HEK293 (cell line): ENCODE measurements at regions not wholly inside any gene's neighbourhood (a gene's known extent, or its start where the extent isn't known, plus 50 kb on each side); places are given as distances from the start of the nearest gene placed in this dataset.

Source experiments
- CTCF ChIA-PET: fragments of 350-600 bp; formaldehyde crosslinking; extraction: SDS; loops from one replicate; lab custom pipeline; 2021; ENCODE audit warnings: antibody characterized with exemption; lab: Yijun Ruan, JAX
- POLR2A ChIA-PET: fragments of 300-600 bp; formaldehyde crosslinking; extraction: SDS; loops from one replicate; lab custom pipeline; 2020; ENCODE audit warnings: antibody characterized with exemption, inconsistent platforms; lab: Yijun Ruan, JAX
- H3K27ac ChIP-seq: fragments of 200-500 bp; sonication (Bioruptor generic); 2 replicates; pipeline ENCODE4 v1.5.1; 2014; ENCODE audit warnings: low read depth, low read length, control low read depth, inconsistent platforms; ENCODE audit errors: extremely low read depth
- H3K36me3 ChIP-seq, 2 experiments: fragments of 200-500 bp in 1 of 2; sonication (Bioruptor generic) in 1 of 2; 1 replicate in 1 of 2; 2 replicates in 1 of 2; pipeline ENCODE4 v1.5.1; 2014 to 2017; ENCODE audit warnings: inconsistent platforms in 2 of 2, low read length in 2 of 2; ENCODE audit not compliant: control insufficient read depth in 2 of 2, insufficient read depth in 1 of 2
- H3K4me1 ChIP-seq: fragments of 200-500 bp; sonication (Bioruptor generic); 2 replicates; pipeline ENCODE4 v1.5.1; 2014; ENCODE audit warnings: mild to moderate bottlenecking, low read length, inconsistent platforms; ENCODE audit not compliant: control insufficient read depth, insufficient read depth
- H3K4me3 ChIP-seq: 2 replicates; pipeline ENCODE4 v1.5.1; 2011; ENCODE audit warnings: low read depth, mild to moderate bottlenecking, control low read depth, low read length, moderate library complexity
- H3K9me3 ChIP-seq: fragments of 200-500 bp; sonication (Bioruptor generic); 2 replicates; pipeline ENCODE4 v1.5.1; 2014; ENCODE audit warnings: low read depth, low read length, inconsistent platforms; ENCODE audit not compliant: control insufficient read depth, insufficient read depth
- KLF7 ChIP-seq: fragments of 450-650 bp; formaldehyde crosslinking; IDR thresholded peaks from 2 replicates; pipeline ENCODE4 v1.5.1; 2016; ENCODE audit warnings: missing biosample characterization, missing genetic modification characterization, borderline replicate concordance
- KLF8 ChIP-seq: fragments of 450-650 bp; formaldehyde crosslinking; IDR thresholded peaks from 2 replicates; pipeline ENCODE4 v1.5.1; 2016; ENCODE audit warnings: missing biosample characterization, missing genetic modification characterization
- KLF9 ChIP-seq: fragments of 450-650 bp; formaldehyde crosslinking; IDR thresholded peaks from 2 replicates; pipeline ENCODE4 v1.5.1; 2016; ENCODE audit warnings: missing biosample characterization, missing genetic modification characterization, low read depth
- PRDM1 ChIP-seq: fragments of 450-650 bp; formaldehyde crosslinking; IDR thresholded peaks from 2 replicates; pipeline ENCODE4; 2016; ENCODE audit warnings: missing biosample characterization, missing genetic modification characterization
- PRDM2 ChIP-seq: fragments of 450-650 bp; formaldehyde crosslinking; IDR thresholded peaks from 2 replicates; pipeline ENCODE4 v1.5.1; 2016; ENCODE audit warnings: missing biosample characterization, missing genetic modification characterization, borderline replicate concordance
- SCRT1 ChIP-seq: fragments of 450-650 bp; formaldehyde crosslinking; IDR thresholded peaks from 2 replicates; pipeline ENCODE4 v1.5.1; 2016; ENCODE audit warnings: missing biosample characterization, missing genetic modification characterization, borderline replicate concordance
- SP3 ChIP-seq: fragments of 450-650 bp; formaldehyde crosslinking; IDR thresholded peaks from 2 replicates; pipeline ENCODE4 v1.5.1; 2016; ENCODE audit warnings: missing biosample characterization, missing genetic modification characterization
- TCF7L2 ChIP-seq: IDR thresholded peaks from 2 replicates; pipeline ENCODE4 v1.6.1; 2011; ENCODE audit warnings: low read depth, mild to moderate bottlenecking, inconsistent platforms, low read length, moderate library complexity, borderline replicate concordance
- ZBTB48 ChIP-seq: fragments of 450-650 bp; formaldehyde crosslinking; IDR thresholded peaks from 2 replicates; pipeline ENCODE4 v1.5.1; 2016; ENCODE audit warnings: missing biosample characterization, missing genetic modification characterization
- ZFP3 ChIP-seq: fragments of 450-650 bp; formaldehyde crosslinking; IDR thresholded peaks from 2 replicates; pipeline ENCODE4 v1.5.1; 2016; ENCODE audit warnings: low read depth, missing biosample characterization, missing genetic modification characterization
- ZFP41 ChIP-seq: fragments of 450-650 bp; formaldehyde crosslinking; IDR thresholded peaks from 2 replicates; pipeline ENCODE4 v1.5.1; 2016; ENCODE audit warnings: missing biosample characterization, missing genetic modification characterization, borderline replicate concordance
- ZIC2 ChIP-seq: fragments of 450-650 bp; formaldehyde crosslinking; IDR thresholded peaks from 2 replicates; pipeline ENCODE4 v1.5.1; 2016; ENCODE audit warnings: missing biosample characterization, missing genetic modification characterization
- ZNF114 ChIP-seq: fragments of 450-650 bp; formaldehyde crosslinking; IDR thresholded peaks from 2 replicates; pipeline ENCODE4 v1.5.0; 2017; ENCODE audit warnings: missing biosample characterization, missing genetic modification characterization
- ZNF146 ChIP-seq: fragments of 450-650 bp; formaldehyde crosslinking; IDR thresholded peaks from 2 replicates; pipeline ENCODE4 v1.5.1; 2016; ENCODE audit warnings: missing biosample characterization, missing genetic modification characterization
- ZNF26 ChIP-seq: fragments of 450-650 bp; formaldehyde crosslinking; IDR thresholded peaks from 2 replicates; pipeline ENCODE4 v1.5.1; 2016; ENCODE audit warnings: missing biosample characterization, missing genetic modification characterization
- ZNF624 ChIP-seq: fragments of 450-650 bp; formaldehyde crosslinking; IDR thresholded peaks from 2 replicates; pipeline ENCODE4 v1.5.1; 2017; ENCODE audit warnings: missing biosample characterization, missing genetic modification characterization
- ZNF626 ChIP-seq: fragments of 450-650 bp; sonication (Bioruptor Pico); formaldehyde crosslinking; IDR thresholded peaks from 2 replicates; pipeline ENCODE4 v1.5.1; 2018; ENCODE audit warnings: missing biosample characterization, missing genetic modification characterization, inconsistent platforms
- ZNF670 ChIP-seq: fragments of 450-650 bp; formaldehyde crosslinking; IDR thresholded peaks from 2 replicates; pipeline ENCODE4 v1.5.1; 2016; ENCODE audit warnings: missing biosample characterization, missing genetic modification characterization, low read depth
- ZNF791 ChIP-seq: fragments of 450-650 bp; formaldehyde crosslinking; IDR thresholded peaks from 2 replicates; pipeline ENCODE4 v1.5.1; 2016; ENCODE audit warnings: missing biosample characterization, missing genetic modification characterization
- TF ChIP-seq, protein P1 (sequence below): fragments of 450-650 bp; formaldehyde crosslinking; IDR thresholded peaks from 2 replicates; pipeline ENCODE4 v1.5.1; 2016; ENCODE audit warnings: missing biosample characterization, missing genetic modification characterization
- TF ChIP-seq, protein P2 (sequence below): fragments of 450-650 bp; formaldehyde crosslinking; IDR thresholded peaks from 2 replicates; pipeline ENCODE4; 2016; ENCODE audit warnings: missing biosample characterization, missing genetic modification characterization

GRCh38 chr12:13371797-13372196 is 175.3 kb downstream of the EMP1 start:
- CTCF ChIA-PET, result interaction anchor here (1.0 to 6.3 kb wide), 2 partner anchors 10 to 11 kb away, joined by 3 to 43 read pairs; no protein-coding TSS in a partner anchor
- POLR2A ChIA-PET, result interaction anchor here (0.8 kb wide), 1 partner anchor 569 kb away, joined by 3 read pairs; no protein-coding TSS in a partner anchor
- no peaks in the 10 kb centered on the region for H3K4me1 ChIP-seq
- no peaks in the 10 kb centered on the region for H3K9me3 ChIP-seq
- H3K27ac ChIP-seq, result no peak overlapping the region
- H3K36me3 ChIP-seq, result no peaks in the 10 kb centered on the region
- TF ChIP-seq TCF7L2, result no peak
- TF ChIP-seq, all 188 proteins: peak for 0
- no peak overlapping the region for H3K4me3 ChIP-seq

DNA sequence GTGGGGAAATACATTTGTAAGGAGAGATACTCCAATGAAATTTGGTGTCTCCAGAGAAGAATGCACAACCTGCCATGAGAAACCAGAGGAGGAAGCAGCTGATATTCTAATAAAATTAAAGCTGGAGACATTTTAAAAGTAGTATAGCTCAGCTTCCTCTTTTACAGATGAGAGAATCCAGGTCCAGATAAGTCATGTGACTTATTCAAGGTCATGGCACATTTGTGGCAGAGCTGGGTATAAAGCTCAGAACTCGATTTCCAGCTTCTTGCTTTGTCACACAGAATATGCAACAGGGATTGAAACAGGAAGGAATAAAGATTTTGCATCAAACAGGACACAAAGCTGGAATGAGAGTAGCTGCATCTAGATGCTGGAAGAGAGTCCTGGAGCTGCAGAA is 174.8 kb downstream of the EMP1 start:
- H3K4me1 ChIP-seq, result no peaks in the 10 kb centered on the region
- ChIA-PET CTCF (interaction anchor here (1.0 to 6.3 kb wide), 2 partner anchors 9 to 11 kb away, joined by 3 to 43 read pairs; no protein-coding TSS in a partner anchor), POLR2A (no interaction called here)
- H3K27ac ChIP-seq, result no peak overlapping the region
- no peaks in the 10 kb centered on the region for H3K36me3 ChIP-seq
- H3K9me3 ChIP-seq, result no peaks in the 10 kb centered on the region
- no peak for TF ChIP-seq SP3 (tag by site-specific recombination)
- no peak for TF ChIP-seq KLF8 (tag by site-specific recombination)
- no peak for TF ChIP-seq ZNF626
- no peak for TF ChIP-seq PRDM1 (tag by site-specific recombination)
- no peak for TF ChIP-seq ZFP3 (tag by site-specific recombination)
- no peak for TF ChIP-seq ZNF114 (tag by site-specific recombination)
- no peak for TF ChIP-seq ZBTB48 (tag by site-specific recombination)
- TF ChIP-seq ZNF624, result no peak
- TF ChIP-seq ZFP41 (tag by site-specific recombination), result no peak
- TF ChIP-seq, protein P1, sequence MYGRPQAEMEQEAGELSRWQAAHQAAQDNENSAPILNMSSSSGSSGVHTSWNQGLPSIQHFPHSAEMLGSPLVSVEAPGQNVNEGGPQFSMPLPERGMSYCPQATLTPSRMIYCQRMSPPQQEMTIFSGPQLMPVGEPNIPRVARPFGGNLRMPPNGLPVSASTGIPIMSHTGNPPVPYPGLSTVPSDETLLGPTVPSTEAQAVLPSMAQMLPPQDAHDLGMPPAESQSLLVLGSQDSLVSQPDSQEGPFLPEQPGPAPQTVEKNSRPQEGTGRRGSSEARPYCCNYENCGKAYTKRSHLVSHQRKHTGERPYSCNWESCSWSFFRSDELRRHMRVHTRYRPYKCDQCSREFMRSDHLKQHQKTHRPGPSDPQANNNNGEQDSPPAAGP (tag by site-specific recombination), result no peak
- TF ChIP-seq ZNF26 (tag by site-specific recombination), result no peak
- TF ChIP-seq KLF7 (tag by site-specific recombination), result no peak
- no peak for TF ChIP-seq KLF9 (tag by site-specific recombination)
- no peak for TF ChIP-seq ZIC2 (tag by site-specific recombination)
- TF ChIP-seq ZNF791 (tag by site-specific recombination), result no peak
- no peak for TF ChIP-seq ZNF670 (tag by site-specific recombination)
- no peak overlapping the region for H3K4me3 ChIP-seq

- CTCF ChIA-PET, result interaction anchor here (0.6 to 6.3 kb wide), 3 partner anchors 8 to 271 kb away, joined by 4 to 43 read pairs (median 4); no protein-coding TSS in a partner anchor
- no peaks in the 10 kb centered on the region for H3K9me3 ChIP-seq
- TF ChIP-seq SCRT1 (no peak), PRDM2 (tag by site-specific recombination) (no peak), ZNF146 (tag by site-specific recombination) (no peak)
- TF ChIP-seq, protein P2, sequence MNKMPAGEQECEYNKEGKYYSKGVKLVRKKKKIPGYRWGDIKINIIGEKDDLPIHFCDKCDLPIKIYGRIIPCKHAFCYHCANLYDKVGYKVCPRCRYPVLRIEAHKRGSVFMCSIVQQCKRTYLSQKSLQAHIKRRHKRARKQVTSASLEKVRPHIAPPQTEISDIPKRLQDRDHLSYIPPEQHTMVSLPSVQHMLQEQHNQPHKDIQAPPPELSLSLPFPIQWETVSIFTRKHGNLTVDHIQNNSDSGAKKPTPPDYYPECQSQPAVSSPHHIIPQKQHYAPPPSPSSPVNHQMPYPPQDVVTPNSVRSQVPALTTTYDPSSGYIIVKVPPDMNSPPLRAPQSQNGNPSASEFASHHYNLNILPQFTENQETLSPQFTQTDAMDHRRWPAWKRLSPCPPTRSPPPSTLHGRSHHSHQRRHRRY (tag by site-specific recombination), result no peak
These were observed 173.0 kb downstream of the EMP1 start for GRCh38 chr12:13369474-13370056.

More at GRCh38 chr12:13369474-13370056, 173.0 kb downstream of the EMP1 start:
- H3K27ac ChIP-seq, result no peak overlapping the region
- POLR2A ChIA-PET, result no interaction called here
- H3K4me1 ChIP-seq, result no peaks in the 10 kb centered on the region
- no peak overlapping the region for H3K4me3 ChIP-seq
- no peaks in the 10 kb centered on the region for H3K36me3 ChIP-seq
